Prostate gland (tissue), 2 donors: ENCODE measurements at regions not wholly inside any gene's neighbourhood (a gene's known extent, or its start where the extent isn't known, plus 50 kb on each side); places are given as distances from the start of the nearest gene placed in this dataset.

Experiments used
- CTCF ChIP-seq, 4 experiments: fragments of 200-600 bp in 2 of 4; fragments of 450-650 bp in 2 of 4; sonication (generic) in 2 of 4; IDR thresholded peaks; 1 replicate in 3 of 4; 2 replicates in 1 of 4; pipeline ENCODE4 v1.5.1; 2016 to 2019; ENCODE audit warnings: antibody characterized with exemption in 4 of 4, mild to moderate bottlenecking in 2 of 4, moderate library complexity in 2 of 4
- POLR2AphosphoS5 ChIP-seq: sonication (generic); formaldehyde crosslinking; IDR thresholded peaks from one replicate; pipeline ENCODE4 v1.6.1; 2017; ENCODE audit warnings: antibody characterized with exemption

DNA sequence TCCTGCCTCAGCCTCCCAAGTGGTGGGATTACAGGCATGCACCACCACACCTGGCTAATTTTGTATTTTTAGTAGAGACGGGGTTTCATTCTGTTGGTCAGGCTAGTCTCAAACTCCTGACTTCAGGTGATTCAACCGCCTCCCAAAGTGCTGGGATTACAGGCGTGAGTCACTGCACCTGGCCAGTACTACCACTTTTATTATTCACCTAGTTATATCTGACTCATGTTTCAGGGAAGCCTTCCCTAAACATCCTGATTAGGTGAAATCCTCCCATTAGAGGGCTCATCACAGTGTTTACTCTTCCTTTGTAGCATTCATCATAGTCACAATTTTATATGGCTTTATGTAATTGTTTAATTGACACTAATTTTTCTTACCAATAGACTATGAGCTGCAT, 295.3 kb upstream of the SOX5 start:
- TF ChIP-seq CTCF (IDR thresholded peaks at IDR 0.05) = no peak
- no peak for TF ChIP-seq POLR2AphosphoS5
